Hepatocyte (in vitro differentiated cells): ENCODE measurements at regions not wholly inside any gene's neighbourhood (a gene's known extent, or its start where the extent isn't known, plus 50 kb on each side); places are given as distances from the start of the nearest gene placed in this dataset.
"Not testable (repeated sequence)": the region's sequence is repeated elsewhere in the genome, so short reads cannot be mapped to it uniquely, and the experiment has no call there.

Experiments
- DNase-seq: peaks from one replicate; pipeline ENCODE4 v3.0.0-alpha.2; 2016; ENCODE audit warnings: low spot score
- H2AFZ ChIP-seq: fragments of 200-600 bp; sonication (generic); 2 replicates; pipeline ENCODE4 v1.6.0; 2016; ENCODE audit warnings: antibody characterized with exemption, mild to moderate bottlenecking
- H3K27ac ChIP-seq: fragments of 200-600 bp; sonication (generic); 2 replicates; pipeline ENCODE4 v1.5.1; 2016; ENCODE audit warnings: mild to moderate bottlenecking
- H3K27me3 ChIP-seq: fragments of 200-600 bp; sonication (generic); 2 replicates; pipeline ENCODE4 v1.6.1; 2016
- H3K36me3 ChIP-seq: fragments of 200-600 bp; sonication (generic); replicated peaks from 2 replicates; pipeline ENCODE4 v1.5.1; 2016; ENCODE audit warnings: low read depth; ENCODE audit not compliant: insufficient read depth
- H3K4me1 ChIP-seq: fragments of 200-600 bp; sonication (generic); 2 replicates; pipeline ENCODE4 v1.5.1; 2016; ENCODE audit warnings: mild to moderate bottlenecking, moderate library complexity; ENCODE audit not compliant: insufficient read depth
- H3K4me2 ChIP-seq: fragments of 200-600 bp; sonication (generic); 2 replicates; pipeline ENCODE4 v1.6.0; 2016
- H3K4me3 ChIP-seq: fragments of 200-600 bp; sonication (generic); 2 replicates; pipeline ENCODE4 v1.5.1; 2016; ENCODE audit warnings: mild to moderate bottlenecking
- H3K79me2 ChIP-seq: fragments of 200-600 bp; sonication (generic); 2 replicates; pipeline ENCODE4 v1.6.0; 2017; ENCODE audit warnings: mild to moderate bottlenecking
- H3K9me2 ChIP-seq: fragments of 200-600 bp; sonication (generic); replicated peaks from 2 replicates; pipeline ENCODE4 v1.6.0; 2017; ENCODE audit warnings: mild to moderate bottlenecking; ENCODE audit not compliant: insufficient read depth
- H3K9me3 ChIP-seq: fragments of 200-600 bp; sonication (generic); 2 replicates; pipeline ENCODE4 v1.5.1; 2016; ENCODE audit warnings: low read depth, mild to moderate bottlenecking
- H4K20me1 ChIP-seq: fragments of 200-600 bp; sonication (generic); 2 replicates; pipeline ENCODE4 v1.6.0; 2016; ENCODE audit warnings: mild to moderate bottlenecking; ENCODE audit not compliant: insufficient read depth, poor library complexity, severe bottlenecking
- EZH2 ChIP-seq: fragments of 200-600 bp; sonication (generic); IDR thresholded peaks from 2 replicates; pipeline ENCODE4 v1.6.1; 2016; ENCODE audit warnings: antibody characterized with exemption, mild to moderate bottlenecking, borderline replicate concordance
- EZH2phosphoT487 ChIP-seq: fragments of 200-600 bp; sonication (generic); IDR thresholded peaks from one replicate; pipeline ENCODE4 v1.6.1; 2018; ENCODE audit warnings: antibody characterized with exemption, mild to moderate bottlenecking, low read depth, moderate library complexity; ENCODE audit not compliant: unreplicated experiment, severe bottlenecking
- WGBS: methylation state at CpG from one replicate; pipeline ENCODE4 v1.1.6; 2016; ENCODE audit warnings: low lambda C conversion rate; ENCODE audit errors: missing lambda C conversion rate; 5-methylcytosine and 5-hydroxymethylcytosine counted together
- TF ChIP-seq, protein P1 (sequence below): fragments of 200-600 bp; sonication (generic); IDR thresholded peaks from 2 replicates; pipeline ENCODE4 v1.5.1; 2016; ENCODE audit warnings: antibody characterized with exemption, mild to moderate bottlenecking; ENCODE audit not compliant: poor library complexity

DNA sequence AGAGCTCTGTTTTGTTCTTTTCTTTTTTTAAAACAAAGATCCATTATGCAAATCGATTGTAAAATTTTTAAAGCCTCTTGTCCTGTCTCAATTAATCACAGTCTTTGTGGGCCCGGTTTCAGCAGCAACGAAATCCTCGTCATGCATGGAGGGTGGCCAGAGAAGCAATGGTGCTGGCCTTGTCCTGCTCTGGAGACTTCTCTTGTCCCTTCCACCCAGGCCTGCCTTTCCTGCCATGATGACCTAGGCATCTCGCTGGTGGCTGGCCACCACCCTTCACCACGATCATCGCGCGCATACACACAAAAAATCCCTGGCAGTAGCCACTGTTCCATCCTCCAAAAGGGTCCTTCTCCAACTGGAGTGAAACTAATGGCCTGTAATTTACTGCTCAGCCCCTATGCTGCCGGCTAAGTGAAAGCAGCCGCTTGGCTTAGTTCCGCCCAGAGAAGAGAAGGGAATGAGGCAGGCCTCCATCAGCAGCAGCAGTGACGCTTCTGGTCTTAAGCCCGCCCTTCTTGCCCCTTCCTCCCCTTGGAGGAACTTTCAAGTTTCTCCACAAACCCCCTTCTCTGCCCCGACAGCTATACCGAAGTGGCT is 309.5 kb downstream of the NPHP4 start:
- 78% methylated on average over 16 of the region's 16 CpGs for WGBS
- no peaks in the 10 kb centered on the region for H3K36me3 ChIP-seq
- no peaks in the 10 kb centered on the region for H3K9me3 ChIP-seq
- peaks cover 11% of the 10 kb centered on the region for H3K4me1 ChIP-seq
- peaks cover 4% of the 10 kb centered on the region for H3K27me3 ChIP-seq
- no peaks in the 10 kb centered on the region for H3K9me2 ChIP-seq
- H4K20me1 ChIP-seq = no peaks in the 10 kb centered on the region
- no peak overlapping the region for H3K4me2 ChIP-seq
- peak overlapping the region; percentile 24 for H3K27ac ChIP-seq
- TF ChIP-seq EZH2 (no peak), EZH2phosphoT487 (no peak)
- TF ChIP-seq, protein P1, sequence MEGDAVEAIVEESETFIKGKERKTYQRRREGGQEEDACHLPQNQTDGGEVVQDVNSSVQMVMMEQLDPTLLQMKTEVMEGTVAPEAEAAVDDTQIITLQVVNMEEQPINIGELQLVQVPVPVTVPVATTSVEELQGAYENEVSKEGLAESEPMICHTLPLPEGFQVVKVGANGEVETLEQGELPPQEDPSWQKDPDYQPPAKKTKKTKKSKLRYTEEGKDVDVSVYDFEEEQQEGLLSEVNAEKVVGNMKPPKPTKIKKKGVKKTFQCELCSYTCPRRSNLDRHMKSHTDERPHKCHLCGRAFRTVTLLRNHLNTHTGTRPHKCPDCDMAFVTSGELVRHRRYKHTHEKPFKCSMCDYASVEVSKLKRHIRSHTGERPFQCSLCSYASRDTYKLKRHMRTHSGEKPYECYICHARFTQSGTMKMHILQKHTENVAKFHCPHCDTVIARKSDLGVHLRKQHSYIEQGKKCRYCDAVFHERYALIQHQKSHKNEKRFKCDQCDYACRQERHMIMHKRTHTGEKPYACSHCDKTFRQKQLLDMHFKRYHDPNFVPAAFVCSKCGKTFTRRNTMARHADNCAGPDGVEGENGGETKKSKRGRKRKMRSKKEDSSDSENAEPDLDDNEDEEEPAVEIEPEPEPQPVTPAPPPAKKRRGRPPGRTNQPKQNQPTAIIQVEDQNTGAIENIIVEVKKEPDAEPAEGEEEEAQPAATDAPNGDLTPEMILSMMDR = no peak
- no peaks in the 10 kb centered on the region for H3K79me2 ChIP-seq
- H2AFZ ChIP-seq = no peak overlapping the region
- no peak for DNase-seq
- no peak overlapping the region for H3K4me3 ChIP-seq

DNA sequence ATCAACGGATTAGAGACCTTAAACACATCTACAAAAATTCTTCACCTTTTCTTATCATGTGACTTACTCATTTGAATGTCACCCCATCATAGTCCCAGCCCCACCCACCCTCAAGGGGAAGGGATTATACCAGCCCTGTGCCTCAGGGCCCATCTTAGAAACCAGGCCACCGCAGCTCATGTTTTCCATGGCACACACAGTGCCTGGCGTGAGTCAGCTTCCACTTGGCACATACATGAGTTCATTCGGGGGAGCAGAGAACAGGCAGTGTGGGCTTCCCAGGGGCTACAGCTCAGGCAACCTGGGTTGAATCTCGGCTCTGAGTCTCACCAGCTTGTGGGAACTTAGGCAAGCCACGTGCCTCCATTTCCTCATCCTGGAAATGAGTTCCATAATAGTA is 310.6 kb downstream of the NPHP4 start:
- Histone ChIP-seq H3K36me3 (no peaks in the 10 kb centered on the region), H3K4me2 (no peak overlapping the region), H3K79me2 (no peaks in the 10 kb centered on the region), H3K27ac (no peak overlapping the region), H2AFZ (no peak overlapping the region), H3K27me3 (peaks cover 4% of the 10 kb centered on the region), H4K20me1 (no peaks in the 10 kb centered on the region), H3K9me3 (no peaks in the 10 kb centered on the region), H3K9me2 (no peaks in the 10 kb centered on the region), H3K4me1 (peaks cover 4% of the 10 kb centered on the region), H3K4me3 (no peak overlapping the region)
- 82% methylated on average over 6 of the region's 6 CpGs for WGBS
- TF ChIP-seq EZH2 = no peak
- TF ChIP-seq EZH2phosphoT487 = no peak
- TF ChIP-seq, protein P1 = no peak
- DNase-seq = no peak

- H3K27me3 ChIP-seq = peaks cover 4% of the 10 kb centered on the region
- H3K4me3 ChIP-seq = no peak overlapping the region
- no peak overlapping the region for H2AFZ ChIP-seq
- no peak for TF ChIP-seq EZH2phosphoT487
- TF ChIP-seq, protein P1 = no peak
- TF ChIP-seq EZH2 = no peak
- no peak for DNase-seq
- H3K9me3 ChIP-seq = no peaks in the 10 kb centered on the region
- no peak overlapping the region for H3K4me2 ChIP-seq
- no peaks in the 10 kb centered on the region for H4K20me1 ChIP-seq
- H3K79me2 ChIP-seq = no peaks in the 10 kb centered on the region
- 90% methylated on average over 4 of the region's 4 CpGs for WGBS
- no peaks in the 10 kb centered on the region for H3K9me2 ChIP-seq
- H3K36me3 ChIP-seq = no peaks in the 10 kb centered on the region
- peaks cover 4% of the 10 kb centered on the region for H3K4me1 ChIP-seq
- no peak overlapping the region for H3K27ac ChIP-seq
Observed at GRCh38 chr1:5680600-5680999, 311.6 kb downstream of the NPHP4 start.

DNA sequence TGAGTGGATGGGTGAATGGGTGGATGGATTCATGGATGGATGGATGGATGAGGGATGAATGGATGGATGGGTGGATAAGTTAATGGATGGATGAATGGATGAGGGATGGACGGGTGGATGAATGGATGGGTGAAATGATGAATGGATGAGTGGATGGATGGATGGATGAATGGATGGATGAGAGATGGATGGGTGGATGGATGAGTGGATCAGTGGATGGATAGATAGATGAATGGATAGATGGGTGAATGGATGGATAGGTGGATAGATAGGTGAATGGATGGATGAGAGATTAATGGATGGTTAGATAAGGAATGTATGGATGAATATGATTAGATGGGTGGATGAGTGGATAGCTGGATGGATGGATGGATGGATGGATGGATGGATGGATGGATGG is 313.5 kb downstream of the NPHP4 start:
- Histone ChIP-seq H3K27me3 (no peaks in the 10 kb centered on the region), H3K9me2 (no peaks in the 10 kb centered on the region), H3K27ac (no peak overlapping the region), H3K4me1 (peaks cover 4% of the 10 kb centered on the region), H3K4me3 (no peak overlapping the region), H3K79me2 (no peaks in the 10 kb centered on the region), H4K20me1 (no peaks in the 10 kb centered on the region), H2AFZ (no peak overlapping the region), H3K36me3 (no peaks in the 10 kb centered on the region), H3K9me3 (no peaks in the 10 kb centered on the region), H3K4me2 (no peak overlapping the region)
- no peak for DNase-seq
- WGBS = 79% methylated on average over 1 of the region's 1 CpG
- TF ChIP-seq EZH2 = no peak
- TF ChIP-seq, protein P1 = no peak

DNA sequence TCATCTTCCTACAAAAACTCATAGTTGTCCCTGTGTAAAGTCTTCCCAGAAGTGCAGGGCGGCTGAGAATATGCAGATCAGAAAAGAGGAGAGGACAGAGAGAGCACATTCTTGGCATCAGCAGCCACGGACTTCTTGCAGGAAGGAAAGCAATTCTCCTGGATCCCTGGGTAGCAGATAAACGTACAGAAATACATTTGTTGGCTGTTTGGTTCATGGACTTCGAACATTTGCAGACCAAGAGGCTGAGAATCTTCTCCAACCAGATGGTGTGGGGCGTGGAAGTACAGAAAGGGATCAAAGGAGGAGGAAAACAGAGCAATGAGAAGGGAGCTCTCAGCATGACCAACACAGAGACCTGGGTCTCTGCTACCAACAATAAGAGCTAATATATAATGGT is 319.9 kb downstream of the NPHP4 start:
- H2AFZ ChIP-seq, H3K4me1 ChIP-seq, H3K36me3 ChIP-seq, DNase-seq, H3K4me2 ChIP-seq, H4K20me1 ChIP-seq, H3K27ac ChIP-seq, H3K9me2 ChIP-seq, H3K79me2 ChIP-seq, H3K9me3 ChIP-seq, H3K4me3 ChIP-seq, H3K27me3 ChIP-seq: not testable (repeated sequence)
- 34% methylated on average over 5 of the region's 5 CpGs for WGBS
